ENCODE measurements at regions not wholly inside any gene's neighbourhood (a gene's known extent, or its start where the extent isn't known, plus 50 kb on each side); places are given as distances from the start of the nearest gene placed in this dataset.

GRCh38 chr13:110808138-110808537, 94.6 kb downstream of the ING1 start:
- no peak for TF ChIP-seq CEBPB (IDR thresholded peaks at IDR 0.05; ENCODE audit: low read depth)
- TF ChIP-seq CTCF (IDR thresholded peaks at IDR 0.05 in 2 of 3, conservative IDR thresholded peaks at IDR 0.05 in 1 of 3; ENCODE audit: borderline replicate concordance in 1 of 3, insufficient read depth in 1 of 3, low read depth in 2 of 3, low read length in 2 of 3), result no peak
- TF ChIP-seq POLR2A (IDR thresholded peaks at IDR 0.05; ENCODE audit: borderline replicate concordance, extremely low read depth, insufficient read depth, insufficient read length), result no peak
- no peak for TF ChIP-seq FOSL1 (IDR thresholded peaks at IDR 0.05; ENCODE audit: low read depth)
- TF ChIP-seq ATF3 (IDR thresholded peaks at IDR 0.05), result no peak
- no peak for TF ChIP-seq ZFX (IDR thresholded peaks at IDR 0.05)
- TF ChIP-seq YY1 (IDR thresholded peaks at IDR 0.05; ENCODE audit: extremely low read depth, insufficient replicate concordance, low read depth, low read length), result no peak
- TF ChIP-seq TCF7L2 (IDR thresholded peaks at IDR 0.05; ENCODE audit: borderline replicate concordance, extremely low read depth, insufficient read depth, insufficient read length), result no peak
- TF ChIP-seq MAX (IDR thresholded peaks at IDR 0.05), result no peak
- TF ChIP-seq ZNF274 (IDR thresholded peaks at IDR 0.05; ENCODE audit: low read depth, low read length), result no peak
- TF ChIP-seq POLR2AphosphoS5 (IDR thresholded peaks at IDR 0.05; ENCODE audit: low read depth, low read length), result no peak
